GM21423 (cell line): ENCODE measurements at regions not wholly inside any gene's neighbourhood (a gene's known extent, or its start where the extent isn't known, plus 50 kb on each side); places are given as distances from the start of the nearest gene placed in this dataset.

ENCODE experiments used
- ATAC-seq: cut with Tn5 transposase; IDR thresholded peaks from one replicate; pipeline ENCODE4 v1.9.1; 2021; ENCODE audit warnings: mild to moderate bottlenecking, moderate library complexity; ENCODE audit not compliant: unreplicated experiment

DNA sequence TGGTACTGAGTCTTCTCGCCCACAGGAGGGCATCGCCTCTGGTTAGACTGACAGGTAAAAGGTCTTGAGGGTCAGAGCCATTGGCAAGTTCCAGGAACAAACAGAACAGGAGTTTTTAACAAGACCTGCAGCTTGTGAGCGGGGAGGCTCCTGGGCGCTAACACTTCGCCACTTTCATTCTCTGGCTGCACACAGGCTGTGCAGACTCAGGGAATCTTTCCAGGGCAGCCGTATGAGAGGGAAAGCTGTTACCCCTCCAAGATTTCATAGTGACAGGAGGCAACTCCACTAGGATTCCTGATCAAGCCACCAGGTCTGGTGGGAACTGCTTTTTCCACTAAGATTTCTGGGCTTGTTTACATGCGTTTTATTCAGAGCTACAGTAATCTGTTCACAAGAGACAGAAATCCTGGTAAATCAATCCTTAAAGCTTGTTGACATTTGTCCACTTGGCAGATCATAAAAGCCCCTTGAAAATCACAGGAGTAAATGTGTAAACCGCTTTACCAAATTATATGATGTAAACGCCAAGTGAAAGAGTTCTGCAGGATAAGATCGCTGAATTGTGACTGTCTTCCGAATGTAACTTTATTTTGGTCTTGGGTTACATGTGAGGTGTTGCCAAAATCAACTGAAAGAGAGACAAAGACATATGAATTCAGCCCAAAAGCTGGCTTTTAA, 190.6 kb downstream of the MZT1 start:
- no peak for ATAC-seq

DNA sequence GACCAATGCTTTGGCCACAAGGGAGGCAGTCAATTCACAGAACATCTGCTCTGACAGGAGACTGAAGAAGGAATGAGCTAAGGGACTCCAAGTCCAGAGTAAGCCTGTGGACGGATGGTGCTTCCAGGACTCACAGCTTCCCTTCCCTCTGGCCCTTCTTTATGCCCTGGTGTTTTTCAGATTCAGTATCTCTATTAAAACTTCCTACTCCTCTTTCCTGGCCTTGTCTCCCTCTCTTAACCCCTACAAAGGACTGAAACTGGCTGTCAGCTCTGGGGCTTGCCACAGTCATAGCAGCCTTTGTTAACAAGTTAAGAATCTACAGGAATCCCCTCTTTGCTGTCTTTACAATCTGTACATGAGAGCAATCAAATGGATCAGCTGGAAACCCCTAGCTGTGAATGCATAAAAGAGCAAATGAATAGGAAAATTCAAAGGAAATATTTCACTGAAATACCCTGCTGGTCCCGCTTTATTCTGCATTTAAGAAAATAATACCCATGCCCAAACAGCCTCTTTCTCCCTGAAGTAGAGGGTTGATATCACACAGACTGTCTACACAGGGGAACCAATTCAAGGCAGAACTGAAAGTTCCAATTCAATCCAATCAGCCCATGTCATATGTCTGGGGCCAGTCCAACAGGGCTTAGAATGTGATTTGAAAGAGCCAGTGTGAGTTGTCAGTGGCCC, 192.3 kb downstream of the MZT1 start:
- ATAC-seq, result no peak

DNA sequence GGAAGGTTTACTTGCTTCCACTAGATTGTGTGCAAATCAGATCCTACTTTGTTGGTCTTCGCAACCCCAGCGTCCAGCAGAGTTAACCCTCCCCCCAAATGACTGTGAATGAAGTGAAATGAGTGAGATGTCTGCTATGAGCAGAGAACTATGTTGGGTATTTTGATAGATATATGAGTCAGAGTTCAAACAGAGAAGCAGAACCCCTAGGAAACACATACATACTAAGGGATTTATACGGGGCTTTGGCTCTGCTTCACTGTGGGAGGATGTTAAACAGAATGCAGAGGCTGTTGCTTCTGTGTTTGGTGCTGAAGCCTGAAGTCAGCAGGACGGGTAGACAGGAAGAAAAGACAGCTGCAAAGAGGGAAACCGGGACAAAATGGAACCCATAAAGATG, 197.0 kb downstream of the MZT1 start:
- ATAC-seq, result no peak

DNA sequence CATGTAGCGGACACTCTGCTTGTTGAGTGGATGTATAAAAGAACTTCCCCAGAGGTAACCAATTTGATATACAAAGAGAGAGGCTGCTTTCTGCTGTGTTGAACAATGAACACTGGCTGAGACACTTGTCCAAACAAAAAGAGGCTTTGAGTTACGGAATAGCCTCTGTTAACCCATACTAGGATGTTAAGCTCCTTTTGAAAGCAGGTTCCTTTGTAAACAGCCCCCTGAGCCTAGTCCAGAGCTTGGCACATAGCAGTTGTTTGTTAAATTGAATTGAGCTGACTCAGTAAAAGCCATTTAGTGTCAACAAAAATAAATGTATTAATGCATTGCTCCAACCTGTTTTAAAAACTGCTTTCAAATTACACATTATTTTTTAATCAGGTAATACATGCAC, 200.1 kb downstream of the MZT1 start:
- no peak for ATAC-seq

DNA sequence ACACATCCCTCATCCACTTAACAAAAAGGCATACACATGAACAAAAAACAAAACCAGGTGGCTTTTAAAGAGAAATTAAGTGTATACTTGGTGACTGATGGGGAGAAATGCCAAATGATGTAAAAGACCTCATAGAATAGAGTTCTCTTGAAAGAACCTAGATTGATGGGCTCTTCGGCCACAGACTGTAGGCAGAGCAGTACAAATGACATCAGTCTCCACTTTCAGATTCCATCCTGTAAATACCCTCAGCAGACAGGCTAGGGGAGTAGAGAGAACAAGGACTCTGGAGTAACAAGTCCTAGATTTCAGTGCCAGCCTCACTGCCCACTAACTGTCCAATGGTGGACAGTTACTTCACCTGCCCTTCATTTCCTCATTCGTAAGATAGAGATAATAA, 203.8 kb downstream of the MZT1 start:
- no peak for ATAC-seq

DNA sequence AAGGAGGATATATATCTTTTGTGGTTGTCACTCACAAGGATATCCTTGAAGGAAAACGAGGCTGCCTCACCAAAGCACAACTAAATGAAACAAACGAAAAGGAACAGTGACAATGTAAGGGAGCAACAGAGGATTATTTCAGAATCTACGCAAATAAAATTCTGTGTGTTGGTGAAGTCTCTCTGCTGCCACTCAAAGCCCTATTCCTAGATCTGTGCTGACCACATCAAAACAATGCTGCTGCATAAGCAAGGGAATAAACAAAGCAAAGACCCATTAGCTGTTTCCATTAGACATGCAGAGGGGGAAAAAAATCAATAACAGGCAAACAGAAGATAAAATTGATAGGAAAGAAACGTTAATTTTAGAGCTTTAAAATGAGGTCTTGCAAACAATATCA, 204.4 kb downstream of the MZT1 start:
- no peak for ATAC-seq

DNA sequence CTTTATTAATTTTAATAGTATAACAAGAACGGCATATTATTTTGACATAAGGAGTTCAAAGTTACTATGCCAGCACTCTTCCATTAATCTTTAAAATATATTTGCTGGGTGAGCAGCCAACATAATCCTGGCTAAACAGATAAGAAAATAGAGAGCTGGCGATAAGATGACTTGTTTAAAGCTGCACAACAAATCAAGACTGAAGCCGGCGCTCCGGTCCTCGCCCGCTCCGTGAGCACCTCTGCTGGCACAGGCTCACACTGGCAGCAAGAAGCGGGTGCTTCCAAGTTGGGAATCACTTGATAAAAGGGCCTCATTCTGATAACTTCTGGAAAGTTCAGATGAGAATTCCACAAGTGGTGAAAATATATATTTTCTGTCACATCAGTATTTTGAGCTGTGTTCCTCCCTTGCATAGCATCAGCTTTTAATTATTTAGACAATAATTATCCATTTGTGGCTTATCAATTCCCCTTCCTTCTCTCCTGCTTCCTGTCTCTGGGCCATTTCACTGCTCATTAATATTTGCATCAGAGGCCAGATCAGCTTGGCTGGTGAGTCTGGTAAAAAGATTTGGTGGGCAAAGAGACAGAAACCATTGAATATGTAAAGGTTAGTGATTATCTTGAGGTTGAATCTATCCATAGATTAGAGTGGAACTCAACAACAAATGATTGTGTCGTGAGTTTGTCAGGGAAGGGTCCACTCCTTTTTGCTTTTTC, 205.3 kb downstream of the MZT1 start:
- no peak for ATAC-seq

DNA sequence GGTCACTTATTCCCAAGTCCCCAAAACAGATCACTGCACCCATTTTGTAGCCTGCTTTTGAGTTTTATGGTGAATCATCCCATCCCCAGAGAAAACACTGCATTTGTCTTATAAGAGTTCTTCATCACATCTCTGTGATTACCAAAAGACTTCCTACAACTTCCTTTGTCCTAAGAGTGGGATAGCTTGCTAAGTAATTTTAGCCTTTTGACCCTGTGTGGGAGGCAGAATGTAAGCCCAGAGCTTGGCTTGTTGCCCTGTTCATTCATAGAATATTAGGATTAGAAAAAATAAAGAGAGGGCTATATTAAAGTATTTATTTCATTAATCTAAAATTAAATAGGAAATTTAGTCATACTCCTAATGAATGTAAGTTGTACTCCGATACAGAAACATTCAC, 213.3 kb downstream of the MZT1 start:
- ATAC-seq, result no peak

DNA sequence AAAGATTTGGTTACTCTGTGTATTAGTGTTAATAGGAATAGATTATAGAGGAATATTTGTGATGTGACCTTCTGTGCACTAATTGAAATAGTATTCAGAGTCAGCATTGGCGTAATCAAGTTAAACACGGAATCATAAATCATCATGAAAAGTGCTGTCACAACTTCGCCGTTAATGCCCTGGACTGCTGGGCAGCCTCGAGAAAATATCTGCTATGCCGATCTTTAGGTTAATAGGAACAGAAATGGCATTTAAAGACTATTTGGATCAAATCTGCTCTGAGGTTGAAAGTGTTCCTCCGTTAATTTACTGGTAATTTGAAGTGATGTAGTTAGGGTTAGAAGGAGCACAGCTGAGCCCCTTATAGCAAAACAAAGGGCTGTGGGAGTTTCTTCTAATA, 219.0 kb downstream of the MZT1 start:
- ATAC-seq, result no peak

DNA sequence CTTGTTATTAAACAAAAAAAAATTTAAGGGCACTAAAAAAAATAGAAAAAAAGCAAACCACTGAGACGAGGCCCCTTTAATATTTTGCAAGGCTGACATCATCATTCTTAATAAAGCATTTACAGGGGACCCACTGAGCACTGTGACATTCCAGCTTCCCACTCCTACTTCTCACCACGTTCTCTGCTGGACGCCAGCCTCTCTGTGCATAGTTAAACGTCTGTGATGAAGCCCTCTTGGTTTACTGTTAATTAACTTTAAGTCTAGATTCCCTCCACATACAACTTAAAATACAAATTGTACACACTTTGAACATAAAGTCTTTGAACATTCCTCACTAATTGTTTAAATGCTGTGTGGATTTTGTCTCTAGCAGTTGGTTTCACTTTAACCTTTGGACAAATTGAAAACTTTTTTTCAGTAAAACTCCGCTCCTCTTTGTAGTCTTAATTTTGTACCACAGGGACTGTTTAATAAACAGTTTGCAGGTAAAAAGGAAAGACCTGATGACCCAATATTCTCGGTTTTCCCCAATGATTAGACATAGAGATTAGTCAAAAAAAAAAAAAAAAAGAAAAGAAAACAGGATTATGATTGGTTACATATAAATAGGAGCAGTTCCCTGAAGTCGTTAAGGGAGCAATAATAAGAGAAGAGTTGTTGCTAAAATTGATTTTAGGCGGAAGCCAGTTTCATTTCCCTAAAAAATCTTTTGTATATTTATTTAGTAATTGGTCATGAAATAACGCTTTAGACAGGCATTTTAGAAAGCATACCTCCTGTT, 219.8 kb downstream of the MZT1 start:
- no peak for ATAC-seq

DNA sequence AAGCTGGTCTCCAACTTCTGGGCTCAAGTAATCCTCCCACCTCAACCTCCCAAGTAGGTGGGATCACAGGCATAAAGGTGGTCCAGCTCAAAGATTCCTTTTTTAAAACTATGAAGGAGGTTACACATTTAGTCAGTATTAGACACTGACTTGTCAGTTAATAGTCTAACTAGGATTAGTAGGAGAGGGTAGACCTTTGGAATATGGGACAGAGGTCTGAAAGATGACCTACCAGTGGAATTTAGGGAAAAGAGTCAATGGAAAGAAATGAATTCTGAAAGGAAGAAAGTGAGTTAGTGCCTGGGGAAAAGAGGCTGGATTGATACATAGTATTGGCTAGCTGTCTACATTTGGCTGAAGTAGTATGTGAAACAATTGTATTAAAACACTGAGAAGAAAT, 220.7 kb downstream of the MZT1 start:
- ATAC-seq, result no peak

DNA sequence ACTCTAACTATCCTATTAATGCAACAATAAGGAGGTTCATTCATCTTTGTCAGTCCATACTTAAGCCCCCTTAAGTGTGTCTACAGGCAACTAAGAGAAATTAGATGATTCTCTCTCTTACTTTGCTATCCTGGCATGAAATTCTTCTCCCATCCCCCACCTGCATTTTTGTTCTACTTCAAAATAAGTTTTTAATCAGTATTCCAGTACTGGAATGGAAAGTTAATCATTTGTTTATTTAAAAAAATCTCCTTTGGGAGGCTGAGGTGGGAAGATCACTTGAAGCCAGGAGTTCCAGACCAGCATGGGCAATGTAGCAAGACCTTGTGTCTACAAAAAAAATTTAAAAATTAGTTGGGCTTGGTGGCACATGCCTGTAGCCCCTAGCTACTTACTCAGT, 222.1 kb downstream of the MZT1 start:
- no peak for ATAC-seq

DNA sequence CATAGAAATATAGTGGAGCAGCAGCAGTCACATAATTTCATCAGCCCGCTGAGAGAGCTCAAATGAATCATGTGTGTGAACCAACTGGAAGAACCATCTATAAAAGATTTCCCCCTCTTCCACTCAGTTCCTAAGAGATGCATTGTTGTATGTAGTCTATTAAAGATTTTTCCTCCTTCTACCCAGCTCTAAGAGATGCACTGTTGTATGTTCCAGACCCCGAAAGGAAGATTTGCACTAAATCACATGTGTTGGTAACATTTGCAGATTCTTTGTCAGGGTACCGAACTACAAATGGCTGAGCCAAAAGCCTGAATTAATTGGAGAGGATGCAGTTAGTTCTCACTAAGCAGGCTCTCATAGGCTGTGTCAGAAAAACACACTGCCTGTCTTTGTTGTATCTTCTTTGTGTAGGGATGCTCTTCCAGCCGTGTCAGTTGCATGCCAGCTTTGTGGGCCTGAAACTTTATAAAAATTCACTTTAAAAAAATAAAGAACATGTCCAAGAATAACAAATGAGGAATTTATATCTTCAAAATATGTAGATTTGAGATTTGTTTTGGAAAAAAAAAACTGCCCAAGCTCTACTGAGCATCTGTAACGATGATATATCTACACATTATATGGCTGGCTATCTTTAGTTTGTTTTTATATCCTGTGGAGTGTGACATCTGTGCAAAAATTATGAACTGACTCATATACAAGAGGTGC, 223.1 kb downstream of the MZT1 start:
- ATAC-seq, result no peak

DNA sequence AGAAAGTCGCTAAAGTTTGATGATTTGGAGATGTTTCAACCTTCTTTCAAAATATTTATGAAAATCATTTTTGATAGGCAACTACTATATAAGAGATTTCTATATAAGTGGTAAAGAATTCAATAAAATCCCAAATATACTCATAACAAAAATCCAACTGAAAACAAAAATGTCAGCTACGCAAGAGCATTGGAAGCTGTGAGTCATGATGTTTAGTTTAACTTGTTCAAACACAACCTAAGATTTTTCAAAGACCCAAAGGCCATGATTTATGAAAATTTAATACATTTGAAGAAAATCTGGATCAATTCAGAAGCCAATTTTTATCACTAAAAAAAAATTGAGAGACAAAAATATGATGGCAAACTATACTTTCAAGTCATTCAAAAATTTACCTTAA, 226.6 kb downstream of the MZT1 start:
- no peak for ATAC-seq

DNA sequence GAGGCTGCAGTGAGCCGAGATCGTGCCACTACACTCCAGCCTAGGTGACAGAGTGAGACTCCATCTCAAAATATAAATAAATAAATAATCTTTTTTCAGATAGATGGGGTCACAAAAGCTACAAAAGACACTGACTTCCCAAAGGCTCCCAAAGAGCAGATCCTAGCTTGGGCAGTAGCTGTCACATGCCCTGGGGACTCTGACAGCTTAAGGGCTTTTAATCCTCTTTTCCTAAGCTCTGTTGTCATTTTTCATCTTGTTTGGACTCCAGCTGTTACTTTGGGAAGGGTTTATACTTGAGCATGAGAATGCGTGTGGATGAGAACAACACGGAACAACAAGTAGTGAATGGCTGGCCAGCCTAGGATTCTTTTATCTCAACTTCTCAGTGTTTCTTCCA, 231.7 kb downstream of the MZT1 start:
- ATAC-seq, result no peak

DNA sequence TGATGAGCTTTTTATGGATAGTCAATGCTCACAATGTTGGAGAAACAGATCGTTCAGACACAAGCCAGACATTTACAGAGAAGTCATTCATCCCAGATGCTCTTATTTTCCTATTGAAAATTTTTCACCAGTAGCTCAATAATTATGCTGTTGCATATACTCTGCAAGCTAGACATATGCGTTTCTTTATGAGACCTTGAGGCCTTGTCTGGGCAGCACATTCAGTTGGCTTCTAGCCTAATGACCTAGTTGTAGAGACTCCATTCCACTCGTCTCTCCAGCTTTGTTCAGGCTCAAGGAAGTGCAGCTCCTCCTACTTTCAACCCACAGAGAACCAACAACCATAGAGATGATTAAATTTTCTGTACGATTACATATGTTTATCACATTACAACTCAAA, 237.7 kb downstream of the MZT1 start:
- ATAC-seq, result no peak

DNA sequence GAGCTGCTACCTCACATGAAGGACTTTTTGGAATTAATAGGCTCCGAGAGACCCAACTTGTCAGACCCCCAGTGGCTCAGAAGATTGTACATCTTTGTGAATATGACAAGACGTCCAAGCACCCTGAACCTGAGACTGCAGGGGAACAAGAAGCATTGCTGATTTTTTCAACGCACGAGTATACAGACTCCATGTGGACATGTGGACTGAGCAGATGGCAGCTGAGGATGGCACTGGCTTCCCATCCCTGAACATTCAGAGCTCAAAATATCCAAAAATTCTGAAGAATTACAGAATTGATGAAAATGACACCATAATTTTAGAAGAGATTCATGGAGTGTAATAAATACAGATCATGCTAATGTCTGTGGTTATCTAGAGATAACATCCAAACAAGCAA, 254.1 kb downstream of the MZT1 start:
- no peak for ATAC-seq

DNA sequence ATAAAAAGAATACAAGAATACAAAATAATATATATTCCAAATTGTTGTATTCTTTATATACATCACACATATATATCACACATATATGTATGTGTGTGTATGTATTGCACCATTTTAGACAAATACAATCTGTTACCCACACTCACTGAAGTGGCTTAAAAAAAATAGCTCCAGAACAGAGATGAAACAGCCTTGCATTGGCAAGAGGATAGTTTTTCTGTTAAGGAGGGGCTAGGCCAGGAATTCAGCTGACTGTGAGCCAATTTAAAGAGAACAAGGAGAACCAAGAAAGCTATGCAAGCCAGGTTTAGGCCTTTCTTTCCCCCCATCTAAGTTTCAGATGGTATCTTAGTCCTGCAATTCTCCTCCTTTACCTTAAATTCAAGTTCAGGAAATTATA, 257.5 kb downstream of the MZT1 start:
- no peak for ATAC-seq

DNA sequence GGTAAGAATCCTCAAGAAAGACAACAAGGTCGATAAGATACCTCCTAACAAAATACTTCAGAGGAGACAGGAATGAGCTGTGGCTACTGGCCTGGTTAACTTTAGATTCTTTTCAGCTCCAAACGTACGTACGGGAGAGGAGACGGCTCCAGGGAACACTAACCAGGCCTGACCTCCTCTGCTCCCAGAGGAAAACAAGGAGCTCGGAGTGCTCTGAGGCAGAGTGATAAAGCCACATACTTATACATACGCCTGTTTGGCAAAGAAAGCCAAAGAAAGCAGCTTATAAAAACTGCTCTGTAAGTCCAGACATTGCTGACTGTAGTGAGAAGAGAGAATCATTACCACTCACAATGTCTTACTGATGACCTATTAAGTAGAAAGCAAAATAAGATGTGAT, 263.9 kb downstream of the MZT1 start:
- ATAC-seq, result no peak

DNA sequence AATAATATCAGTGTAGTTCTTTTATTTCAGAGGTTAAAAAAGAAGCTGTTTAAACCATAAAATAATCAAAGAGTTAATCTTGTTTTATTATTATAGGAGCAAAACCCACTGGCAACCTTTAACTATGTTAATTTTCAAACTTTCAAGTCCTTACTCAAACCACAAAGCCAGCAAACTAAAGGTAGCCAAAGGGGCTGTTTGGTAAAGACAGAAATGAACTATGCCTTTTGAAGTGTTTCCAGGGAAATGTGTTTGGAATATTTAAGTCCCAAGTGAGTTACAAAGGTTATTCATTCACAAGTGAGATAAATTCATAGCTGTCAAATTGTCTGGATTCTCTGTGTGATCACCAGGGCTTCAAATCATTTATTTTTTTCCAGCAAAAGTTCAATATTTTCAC, 264.7 kb downstream of the MZT1 start:
- no peak for ATAC-seq

DNA sequence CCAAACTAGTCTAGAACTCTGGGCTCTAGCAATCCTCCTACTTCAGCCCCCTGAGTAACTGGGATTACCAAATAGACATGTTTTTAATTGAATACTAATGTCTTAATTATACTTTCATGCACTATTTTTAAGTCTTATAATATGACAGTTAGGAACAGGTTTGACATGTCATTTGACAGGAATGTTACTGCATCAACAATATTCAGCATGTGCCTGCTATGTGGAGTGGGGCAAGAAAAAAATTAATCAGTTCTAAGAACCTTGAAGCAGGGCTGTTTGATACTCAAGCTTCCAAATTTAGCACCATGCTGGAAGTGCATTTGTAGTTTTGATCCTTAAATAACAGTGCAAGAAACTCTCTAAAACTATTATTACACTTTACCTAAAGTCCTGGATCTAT, 265.3 kb downstream of the MZT1 start:
- no peak for ATAC-seq
